H9 (cell line): ENCODE measurements at regions not wholly inside any gene's neighbourhood (a gene's known extent, or its start where the extent isn't known, plus 50 kb on each side); places are given as distances from the start of the nearest gene placed in this dataset.

ENCODE experiments used
- DNase-seq: peaks from one replicate; pipeline ENCODE4 v3.0.0-alpha.2; 2017
- H2AFZ ChIP-seq: one replicate; pipeline ENCODE4 v1.6.1; 2013; ENCODE audit warnings: mild to moderate bottlenecking, low read length, control low read depth, moderate library complexity
- H2AK5ac ChIP-seq: 2 replicates; pipeline ENCODE4 v1.6.1; 2013; ENCODE audit warnings: low read length, control low read depth, mixed read lengths; ENCODE audit not compliant: insufficient read length
- H2BK120ac ChIP-seq: one replicate; pipeline ENCODE4 v1.6.1; 2013; ENCODE audit warnings: low read depth, mild to moderate bottlenecking, low read length, control low read depth, inconsistent platforms; ENCODE audit not compliant: poor library complexity, severe bottlenecking
- H2BK12ac ChIP-seq: 2 replicates; pipeline ENCODE4 v1.6.1; 2013; ENCODE audit warnings: low read length, control low read depth, mixed read lengths, low read depth; ENCODE audit not compliant: insufficient read length
- H2BK15ac ChIP-seq: 2 replicates; pipeline ENCODE4 v1.6.1; 2013; ENCODE audit warnings: low read depth, low read length, control low read depth
- H2BK20ac ChIP-seq: one replicate; pipeline ENCODE4 v1.6.1; 2013; ENCODE audit warnings: low read depth, mild to moderate bottlenecking, low read length, control low read depth, inconsistent platforms; ENCODE audit not compliant: poor library complexity, severe bottlenecking
- H2BK5ac ChIP-seq: 2 replicates; pipeline ENCODE4 v1.6.1; 2013; ENCODE audit warnings: low read length, control low read depth, mixed read lengths; ENCODE audit not compliant: insufficient read length
- H3K14ac ChIP-seq: 2 replicates; pipeline ENCODE4 v1.6.1; 2013; ENCODE audit warnings: low read length, control low read depth; ENCODE audit not compliant: insufficient read depth
- H3K18ac ChIP-seq: 2 replicates; pipeline ENCODE4 v1.6.1; 2013; ENCODE audit warnings: low read depth, mild to moderate bottlenecking, mixed read lengths, low read length, control low read depth; ENCODE audit not compliant: insufficient read length
- H3K23ac ChIP-seq: 2 replicates; pipeline ENCODE4 v1.6.1; 2013; ENCODE audit warnings: low read length, control low read depth, mixed read lengths, low read depth; ENCODE audit not compliant: insufficient read length
- H3K23me2 ChIP-seq: 2 replicates; pipeline ENCODE4 v1.6.1; 2013; ENCODE audit warnings: low read depth, mild to moderate bottlenecking, mixed read lengths, low read length, control low read depth; ENCODE audit not compliant: insufficient read length, poor library complexity, severe bottlenecking
- H3K27ac ChIP-seq: 2 replicates; pipeline ENCODE4 v1.5.1; 2013; ENCODE audit warnings: low read length, control low read depth, mixed read lengths, low read depth; ENCODE audit not compliant: insufficient read length
- H3K27me3 ChIP-seq: 2 replicates; pipeline ENCODE4 v1.6.1; 2013; ENCODE audit warnings: low read length, control low read depth, inconsistent platforms; ENCODE audit not compliant: insufficient read depth
- H3K4ac ChIP-seq: 2 replicates; pipeline ENCODE4 v1.6.1; 2013; ENCODE audit warnings: low read depth, mild to moderate bottlenecking, control low read depth, inconsistent platforms, low read length, moderate library complexity
- H3K4me1 ChIP-seq: 2 replicates; pipeline ENCODE4 v1.6.1; 2013; ENCODE audit warnings: low read length, control low read depth, inconsistent platforms; ENCODE audit not compliant: insufficient read depth
- H3K4me2 ChIP-seq: 2 replicates; pipeline ENCODE4 v1.6.1; 2013; ENCODE audit warnings: low read length, control low read depth, mixed read lengths; ENCODE audit not compliant: insufficient read length, insufficient read depth
- H3K56ac ChIP-seq: 2 replicates; pipeline ENCODE4 v1.6.1; 2013; ENCODE audit warnings: low read depth, mild to moderate bottlenecking, mixed read lengths, low read length, control low read depth; ENCODE audit not compliant: insufficient read length
- H3K79me1 ChIP-seq: 2 replicates; pipeline ENCODE4 v1.6.1; 2013; ENCODE audit warnings: low read depth, mild to moderate bottlenecking, moderate library complexity, low read length, control low read depth, inconsistent platforms; ENCODE audit not compliant: insufficient read depth, poor library complexity, severe bottlenecking
- H3K79me2 ChIP-seq: 2 replicates; pipeline ENCODE4 v1.6.1; 2013; ENCODE audit warnings: low read length, control low read depth, inconsistent platforms; ENCODE audit not compliant: insufficient read depth
- H3K9ac ChIP-seq: 2 replicates; pipeline ENCODE4 v1.6.1; 2013; ENCODE audit warnings: low read length, control low read depth, mixed read lengths; ENCODE audit not compliant: insufficient read length; ENCODE audit errors: extremely low read depth
- H3K9me3 ChIP-seq: one replicate; pipeline ENCODE4 v1.6.1; 2013; ENCODE audit warnings: low read depth, low read length, inconsistent platforms; ENCODE audit not compliant: control insufficient read depth
- H3T11ph ChIP-seq: one replicate; pipeline ENCODE4 v1.6.1; 2013; ENCODE audit warnings: mild to moderate bottlenecking, low read length, control low read depth, inconsistent platforms
- H4K20me1 ChIP-seq: one replicate; pipeline ENCODE4 v1.6.1; 2013; ENCODE audit not compliant: control insufficient read depth, insufficient read length, insufficient read depth
- H4K5ac ChIP-seq: 2 replicates; pipeline ENCODE4 v1.6.1; 2013; ENCODE audit warnings: low read depth, mild to moderate bottlenecking, mixed read lengths, low read length, control low read depth; ENCODE audit not compliant: insufficient read length
- H4K8ac ChIP-seq: replicated peaks from 2 replicates; pipeline ENCODE4 v1.6.1; 2013; ENCODE audit warnings: low read length, control low read depth, mixed read lengths, low read depth; ENCODE audit not compliant: insufficient read length
- H4K91ac ChIP-seq: 2 replicates; pipeline ENCODE4 v1.6.1; 2013; ENCODE audit warnings: low read depth, mild to moderate bottlenecking, moderate library complexity, mixed read lengths, low read length, control low read depth; ENCODE audit not compliant: insufficient read length
- H3K27ac Mint-ChIP-seq, 3 experiments: 2 replicates in 2 of 3; 3 replicates in 1 of 3; pipeline ENCODE4 v1.8.0; 2020 to 2021; ENCODE audit warnings: mixed read lengths in 3 of 3, mild to moderate bottlenecking in 1 of 3, moderate library complexity in 1 of 3
- H3K27me3 Mint-ChIP-seq: 2 replicates; pipeline ENCODE4 v1.8.0; 2021; ENCODE audit warnings: low read depth, mild to moderate bottlenecking, moderate library complexity, mixed read lengths
- H3K36me3 Mint-ChIP-seq, 3 experiments: 2 replicates in 2 of 3; 3 replicates in 1 of 3; pipeline ENCODE4 v1.8.0; 2020 to 2021; ENCODE audit warnings: low read depth in 3 of 3, mixed read lengths in 3 of 3; ENCODE audit not compliant: insufficient read depth in 1 of 3
- H3K4me1 Mint-ChIP-seq, 2 experiments: 2 replicates each; pipeline ENCODE4 v1.8.0; 2020; ENCODE audit warnings: mixed read lengths in 2 of 2
- H3K4me3 Mint-ChIP-seq, 2 experiments: 2 replicates in 1 of 2; 3 replicates in 1 of 2; pipeline ENCODE4 v1.8.0; 2020 to 2021; ENCODE audit warnings: mild to moderate bottlenecking in 2 of 2, mixed read lengths in 2 of 2, moderate library complexity in 1 of 2
- H3K9me3 Mint-ChIP-seq, 2 experiments: 2 replicates in 1 of 2; 3 replicates in 1 of 2; pipeline ENCODE4 v1.8.0; 2020; ENCODE audit warnings: mild to moderate bottlenecking in 2 of 2, mixed read lengths in 2 of 2, moderate library complexity in 1 of 2
- WGBS: extraction: QIAGEN DNeasy Blood & Tissue Kit; methylation state at CpG from one replicate; pipeline ENCODE4 v1.1.7; 2013; ENCODE audit warnings: missing lambda C conversion rate, low lambda C conversion rate, mixed read lengths; ENCODE audit not compliant: insufficient read length; ENCODE audit errors: extremely low coverage; 5-methylcytosine and 5-hydroxymethylcytosine counted together
- TF ChIP-seq, protein P1 (sequence below): fragments of 200-600 bp; sonication (generic); conservative IDR thresholded peaks from 3 replicates; pipeline ENCODE4 v1.8.0; 2021; ENCODE audit warnings: antibody characterized with exemption, mild to moderate bottlenecking

DNA sequence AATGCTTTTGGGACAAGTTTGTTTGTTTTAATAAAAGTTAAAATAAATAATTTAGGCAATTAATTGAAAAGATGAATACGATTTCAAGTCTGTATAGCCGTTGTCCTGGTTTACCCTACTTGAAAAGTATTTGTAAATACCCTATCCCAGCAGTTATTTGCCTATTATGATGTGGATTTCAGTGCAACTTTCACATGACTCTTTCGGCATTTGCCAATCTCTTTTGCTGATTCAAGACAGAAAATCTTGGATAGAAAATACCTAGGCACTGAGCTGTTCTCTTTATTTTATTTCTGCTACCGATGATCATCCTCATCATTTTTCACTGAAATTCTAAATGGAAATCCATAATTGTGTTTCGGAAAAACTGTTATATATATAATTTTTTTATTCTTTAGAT lies 125.9 kb upstream of the FZD8 start:
- no peaks in the 10 kb centered on the region for H3K79me1 ChIP-seq
- H3K23ac ChIP-seq = no peak overlapping the region
- Mint-ChIP-seq H3K36me3 (no peaks in the 10 kb centered on the region), H3K27me3 (no peaks in the 10 kb centered on the region), H3K4me1 (peaks cover 28 to 30% of the 10 kb centered on the region in 2 experiments), H3K4me3 (no peak overlapping the region), H3K27ac (no peak overlapping the region), H3K9me3 (no peaks in the 10 kb centered on the region)
- H2BK20ac ChIP-seq = no peak overlapping the region
- no peak overlapping the region for H3K27ac ChIP-seq
- no peak overlapping the region for H3T11ph ChIP-seq
- DNase-seq = no peak
- no peak overlapping the region for H3K18ac ChIP-seq
- H3K79me2 ChIP-seq = no peaks in the 10 kb centered on the region
- no peak overlapping the region for H3K4ac ChIP-seq
- H4K8ac ChIP-seq = no peak overlapping the region
- H2AFZ ChIP-seq = no peak overlapping the region
- no peak overlapping the region for H2BK120ac ChIP-seq
- no peaks in the 10 kb centered on the region for H3K23me2 ChIP-seq
- no peak overlapping the region for H4K5ac ChIP-seq
- H2BK5ac ChIP-seq = no peak overlapping the region
- no peaks in the 10 kb centered on the region for H3K9me3 ChIP-seq
- no peak overlapping the region for H2BK12ac ChIP-seq
- H3K9ac ChIP-seq = no peak overlapping the region
- no peak overlapping the region for H2BK15ac ChIP-seq
- H3K4me1 ChIP-seq = no peaks in the 10 kb centered on the region
- H3K4me2 ChIP-seq = no peak overlapping the region
- no peak overlapping the region for H2AK5ac ChIP-seq
- no peak overlapping the region for H3K56ac ChIP-seq
- WGBS = no CpG with 5 or more reads among the region's 5 CpGs
- no peaks in the 10 kb centered on the region for H3K27me3 ChIP-seq
- no peak overlapping the region for H4K91ac ChIP-seq
- H3K14ac ChIP-seq = no peak overlapping the region
- TF ChIP-seq, protein P1, sequence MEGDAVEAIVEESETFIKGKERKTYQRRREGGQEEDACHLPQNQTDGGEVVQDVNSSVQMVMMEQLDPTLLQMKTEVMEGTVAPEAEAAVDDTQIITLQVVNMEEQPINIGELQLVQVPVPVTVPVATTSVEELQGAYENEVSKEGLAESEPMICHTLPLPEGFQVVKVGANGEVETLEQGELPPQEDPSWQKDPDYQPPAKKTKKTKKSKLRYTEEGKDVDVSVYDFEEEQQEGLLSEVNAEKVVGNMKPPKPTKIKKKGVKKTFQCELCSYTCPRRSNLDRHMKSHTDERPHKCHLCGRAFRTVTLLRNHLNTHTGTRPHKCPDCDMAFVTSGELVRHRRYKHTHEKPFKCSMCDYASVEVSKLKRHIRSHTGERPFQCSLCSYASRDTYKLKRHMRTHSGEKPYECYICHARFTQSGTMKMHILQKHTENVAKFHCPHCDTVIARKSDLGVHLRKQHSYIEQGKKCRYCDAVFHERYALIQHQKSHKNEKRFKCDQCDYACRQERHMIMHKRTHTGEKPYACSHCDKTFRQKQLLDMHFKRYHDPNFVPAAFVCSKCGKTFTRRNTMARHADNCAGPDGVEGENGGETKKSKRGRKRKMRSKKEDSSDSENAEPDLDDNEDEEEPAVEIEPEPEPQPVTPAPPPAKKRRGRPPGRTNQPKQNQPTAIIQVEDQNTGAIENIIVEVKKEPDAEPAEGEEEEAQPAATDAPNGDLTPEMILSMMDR = no peak
- no peaks in the 10 kb centered on the region for H4K20me1 ChIP-seq
